DMS114 treated with DMSO at 0.1 percent for 48 hours (cell line): ENCODE measurements at regions not wholly inside any gene's neighbourhood (a gene's known extent, or its start where the extent isn't known, plus 50 kb on each side); places are given as distances from the start of the nearest gene placed in this dataset.

ENCODE experiments used
- DNase-seq: peaks from one replicate; lab custom pipeline; 2025; ENCODE audit not compliant: unreplicated experiment; lab: John Stamatoyannopoulos, UW

GRCh38 chr13:26967119-26968038, 204.2 kb downstream of the USP12 start:
- DNase-seq, result no peak

GRCh38 chr13:26966701-26967080, 204.9 kb downstream of the USP12 start:
- DNase-seq, result no peak

GRCh38 chr13:26965952-26966700, 205.5 kb downstream of the USP12 start:
- no peak for DNase-seq

- DNase-seq, result no peak
Measured at GRCh38 chr13:26964278-26965250, 204.0 kb upstream of the GPR12 start.

- no peak for DNase-seq
Measured at GRCh38 chr13:26962671-26963070, 202.1 kb upstream of the GPR12 start.

GRCh38 chr13:26961890-26962615, 201.5 kb upstream of the GPR12 start:
- DNase-seq, result no peak

- no peak for DNase-seq
Measured at GRCh38 chr13:26957182-26957581, 196.6 kb upstream of the GPR12 start.

- no peak for DNase-seq
Measured at GRCh38 chr13:26956522-26957142, 196.0 kb upstream of the GPR12 start.

GRCh38 chr13:26954976-26955375, 194.4 kb upstream of the GPR12 start:
- no peak for DNase-seq

GRCh38 chr13:26953291-26953690, 192.7 kb upstream of the GPR12 start:
- DNase-seq, result no peak

GRCh38 chr13:26952551-26953143, 192.1 kb upstream of the GPR12 start:
- DNase-seq, result no peak

- no peak for DNase-seq
Measured at GRCh38 chr13:26951581-26952177, 191.1 kb upstream of the GPR12 start.

- DNase-seq, result no peak
Measured at GRCh38 chr13:26950968-26951367, 190.4 kb upstream of the GPR12 start.

GRCh38 chr13:26950546-26950945, 190.0 kb upstream of the GPR12 start:
- DNase-seq, result no peak

GRCh38 chr13:26949701-26950502, 189.3 kb upstream of the GPR12 start:
- no peak for DNase-seq

GRCh38 chr13:26948353-26948752, 187.8 kb upstream of the GPR12 start:
- DNase-seq, result no peak

GRCh38 chr13:26946684-26947343, 186.2 kb upstream of the GPR12 start:
- peak; percentile 35 for DNase-seq

- no peak for DNase-seq
Measured at GRCh38 chr13:26943748-26944147, 183.2 kb upstream of the GPR12 start.
